ENCODE measurements at regions not wholly inside any gene's neighbourhood (a gene's known extent, or its start where the extent isn't known, plus 50 kb on each side); places are given as distances from the start of the nearest gene placed in this dataset.

DNA sequence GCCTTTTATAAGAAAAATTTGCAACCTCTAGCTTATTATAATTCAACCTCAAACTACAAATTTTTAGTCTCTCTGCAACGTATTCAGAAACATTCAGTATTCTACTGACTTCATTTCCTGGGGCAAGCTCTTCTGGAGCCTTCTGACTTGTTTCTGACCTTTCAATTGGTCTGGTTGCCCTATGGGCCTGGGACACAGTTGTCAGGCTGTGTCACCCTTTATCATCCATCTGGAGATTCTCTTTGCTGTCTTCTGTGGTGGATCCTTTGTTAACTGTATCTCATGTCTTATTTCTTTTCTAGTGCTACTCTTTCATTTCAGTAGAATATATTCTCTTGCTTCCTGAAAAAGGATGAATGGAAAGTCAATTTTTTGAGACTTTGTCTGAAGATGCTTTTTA is 55.1 kb upstream of the PGRMC2 start:
- TF ChIP-seq, protein P1, sequence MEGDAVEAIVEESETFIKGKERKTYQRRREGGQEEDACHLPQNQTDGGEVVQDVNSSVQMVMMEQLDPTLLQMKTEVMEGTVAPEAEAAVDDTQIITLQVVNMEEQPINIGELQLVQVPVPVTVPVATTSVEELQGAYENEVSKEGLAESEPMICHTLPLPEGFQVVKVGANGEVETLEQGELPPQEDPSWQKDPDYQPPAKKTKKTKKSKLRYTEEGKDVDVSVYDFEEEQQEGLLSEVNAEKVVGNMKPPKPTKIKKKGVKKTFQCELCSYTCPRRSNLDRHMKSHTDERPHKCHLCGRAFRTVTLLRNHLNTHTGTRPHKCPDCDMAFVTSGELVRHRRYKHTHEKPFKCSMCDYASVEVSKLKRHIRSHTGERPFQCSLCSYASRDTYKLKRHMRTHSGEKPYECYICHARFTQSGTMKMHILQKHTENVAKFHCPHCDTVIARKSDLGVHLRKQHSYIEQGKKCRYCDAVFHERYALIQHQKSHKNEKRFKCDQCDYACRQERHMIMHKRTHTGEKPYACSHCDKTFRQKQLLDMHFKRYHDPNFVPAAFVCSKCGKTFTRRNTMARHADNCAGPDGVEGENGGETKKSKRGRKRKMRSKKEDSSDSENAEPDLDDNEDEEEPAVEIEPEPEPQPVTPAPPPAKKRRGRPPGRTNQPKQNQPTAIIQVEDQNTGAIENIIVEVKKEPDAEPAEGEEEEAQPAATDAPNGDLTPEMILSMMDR (optimal IDR thresholded peaks at IDR 0.05 in 1 of 3, IDR thresholded peaks at IDR 0.05 in 1 of 3, conservative IDR thresholded peaks at IDR 0.05 in 1 of 3; ENCODE audit: extremely low read depth in 1 of 3, insufficient read depth in 2 of 3, low read length in 3 of 3) = no peak
- TF ChIP-seq EZH2 (IDR thresholded peaks at IDR 0.05; ENCODE audit: low read length) = no peak
- Histone ChIP-seq H3K4me3 (ENCODE audit: control insufficient read depth in 2 of 3, extremely low read depth in 1 of 3, insufficient read depth in 2 of 3, low read depth in 1 of 3, low read length in 3 of 3) (no peak overlapping the region), H3K9me3 (ENCODE audit: control insufficient read depth, low read depth, low read length) (no peaks in the 10 kb centered on the region), H4K20me1 (ENCODE audit: control insufficient read depth, extremely low read depth, insufficient read depth, low read length) (no peaks in the 10 kb centered on the region), H2AFZ (ENCODE audit: control insufficient read depth, low read length) (no peak overlapping the region), H3K9ac (ENCODE audit: control insufficient read depth, extremely low read depth, insufficient read depth, low read length) (no peak overlapping the region), H3K27ac (ENCODE audit: control insufficient read depth, insufficient read depth, low read length) (no peak overlapping the region), H3K27me3 (ENCODE audit: control insufficient read depth, extremely low read depth, insufficient read depth, low read length) (no peaks in the 10 kb centered on the region), H3K79me2 (ENCODE audit: control insufficient read depth, insufficient read depth, low read length) (no peaks in the 10 kb centered on the region), H3K9me1 (ENCODE audit: control insufficient read depth, extremely low read depth, insufficient read depth, low read length) (no peaks in the 10 kb centered on the region), H3K36me3 (ENCODE audit: control insufficient read depth in 2 of 2, extremely low read depth in 1 of 2, insufficient read depth in 2 of 2, low read length in 2 of 2) (no peaks in the 10 kb centered on the region), H3K4me1 (ENCODE audit: control insufficient read depth, extremely low read depth, insufficient read depth, low read length) (peaks cover 19% of the 10 kb centered on the region), H3K4me2 (ENCODE audit: control insufficient read depth, extremely low read depth, insufficient read depth, low read depth, low read length) (no peak overlapping the region)
- dilution Hi-C loops (cut with MboI; ENCODE audit: extremely low pct_ligation_motif_present, low sequenced_read_pairs) = no loop called here
- FAIRE-seq = no peak
- DNase-seq (ENCODE audit: low read depth, low spot score) = no peak

DNA sequence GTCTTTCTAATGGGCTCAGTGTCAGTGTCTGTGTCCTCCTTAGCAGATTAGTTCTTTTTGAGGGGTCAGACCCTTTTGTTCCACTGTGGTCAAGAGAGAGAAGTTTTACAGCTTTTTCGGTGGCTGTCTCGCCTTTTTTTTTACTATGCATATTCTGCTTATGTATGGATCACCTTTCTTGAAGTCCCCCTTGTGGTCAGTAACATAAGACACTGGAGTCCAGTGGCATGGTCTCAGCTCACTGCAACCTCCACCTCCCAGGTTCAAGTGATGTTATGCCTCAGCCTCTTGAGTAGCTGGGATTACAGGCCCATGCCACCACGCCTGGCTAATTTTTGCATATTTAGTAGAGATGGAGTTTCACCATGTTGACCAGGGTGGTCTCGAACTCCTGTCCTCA is 54.0 kb upstream of the PGRMC2 start:
- no peak for TF ChIP-seq EZH2 (IDR thresholded peaks at IDR 0.05; ENCODE audit: low read length)
- TF ChIP-seq, protein P1 (optimal IDR thresholded peaks at IDR 0.05 in 1 of 3, IDR thresholded peaks at IDR 0.05 in 1 of 3, conservative IDR thresholded peaks at IDR 0.05 in 1 of 3; ENCODE audit: extremely low read depth in 1 of 3, insufficient read depth in 2 of 3, low read length in 3 of 3) = no peak
- no peak overlapping the region for H3K9ac ChIP-seq (ENCODE audit: control insufficient read depth, extremely low read depth, insufficient read depth, low read length)
- no peaks in the 10 kb centered on the region for H3K27me3 ChIP-seq (ENCODE audit: control insufficient read depth, extremely low read depth, insufficient read depth, low read length)
- FAIRE-seq (no peak), DNase-seq (ENCODE audit: low read depth, low spot score) (no peak)
- no peaks in the 10 kb centered on the region for H3K79me2 ChIP-seq (ENCODE audit: control insufficient read depth, insufficient read depth, low read length)
- H3K9me1 ChIP-seq (ENCODE audit: control insufficient read depth, extremely low read depth, insufficient read depth, low read length) = no peaks in the 10 kb centered on the region
- no peaks in the 10 kb centered on the region for H4K20me1 ChIP-seq (ENCODE audit: control insufficient read depth, extremely low read depth, insufficient read depth, low read length)
- dilution Hi-C loops (cut with MboI; ENCODE audit: extremely low pct_ligation_motif_present, low sequenced_read_pairs) = no loop called here
- H3K27ac ChIP-seq (ENCODE audit: control insufficient read depth, insufficient read depth, low read length) = no peak overlapping the region
- H3K36me3 ChIP-seq (ENCODE audit: control insufficient read depth in 2 of 2, extremely low read depth in 1 of 2, insufficient read depth in 2 of 2, low read length in 2 of 2) = no peaks in the 10 kb centered on the region
- no peak overlapping the region for H3K4me3 ChIP-seq (ENCODE audit: control insufficient read depth in 2 of 3, extremely low read depth in 1 of 3, insufficient read depth in 2 of 3, low read depth in 1 of 3, low read length in 3 of 3)
- H3K4me2 ChIP-seq (ENCODE audit: control insufficient read depth, extremely low read depth, insufficient read depth, low read depth, low read length) = no peak overlapping the region
- no peak overlapping the region for H2AFZ ChIP-seq (ENCODE audit: control insufficient read depth, low read length)
- no peaks in the 10 kb centered on the region for H3K9me3 ChIP-seq (ENCODE audit: control insufficient read depth, low read depth, low read length)
- H3K4me1 ChIP-seq (ENCODE audit: control insufficient read depth, extremely low read depth, insufficient read depth, low read length) = peaks cover 14% of the 10 kb centered on the region

All from keratinocyte (primary cell).